ENCODE measurements at regions not wholly inside any gene's neighbourhood (a gene's known extent, or its start where the extent isn't known, plus 50 kb on each side); places are given as distances from the start of the nearest gene placed in this dataset.
"Not testable (repeated sequence)": the region's sequence is repeated elsewhere in the genome, so short reads cannot be mapped to it uniquely, and the experiment has no call there.

- TF ChIP-seq, protein P1, sequence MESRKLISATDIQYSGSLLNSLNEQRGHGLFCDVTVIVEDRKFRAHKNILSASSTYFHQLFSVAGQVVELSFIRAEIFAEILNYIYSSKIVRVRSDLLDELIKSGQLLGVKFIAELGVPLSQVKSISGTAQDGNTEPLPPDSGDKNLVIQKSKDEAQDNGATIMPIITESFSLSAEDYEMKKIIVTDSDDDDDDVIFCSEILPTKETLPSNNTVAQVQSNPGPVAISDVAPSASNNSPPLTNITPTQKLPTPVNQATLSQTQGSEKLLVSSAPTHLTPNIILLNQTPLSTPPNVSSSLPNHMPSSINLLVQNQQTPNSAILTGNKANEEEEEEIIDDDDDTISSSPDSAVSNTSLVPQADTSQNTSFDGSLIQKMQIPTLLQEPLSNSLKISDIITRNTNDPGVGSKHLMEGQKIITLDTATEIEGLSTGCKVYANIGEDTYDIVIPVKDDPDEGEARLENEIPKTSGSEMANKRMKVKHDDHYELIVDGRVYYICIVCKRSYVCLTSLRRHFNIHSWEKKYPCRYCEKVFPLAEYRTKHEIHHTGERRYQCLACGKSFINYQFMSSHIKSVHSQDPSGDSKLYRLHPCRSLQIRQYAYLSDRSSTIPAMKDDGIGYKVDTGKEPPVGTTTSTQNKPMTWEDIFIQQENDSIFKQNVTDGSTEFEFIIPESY (IDR thresholded peaks at IDR 0.05; ENCODE audit: extremely low read depth, insufficient replicate concordance, low read length) = no peak
- no peak for TF ChIP-seq EZH2phosphoT487 (IDR thresholded peaks at IDR 0.05; ENCODE audit: borderline replicate concordance)
- no peak for TF ChIP-seq ATF3 (IDR thresholded peaks at IDR 0.05)
- no peak for TF ChIP-seq EZH2 (IDR thresholded peaks at IDR 0.05)
Measured at GRCh38 chrX:124441971-124442590, 95.7 kb downstream of the SH2D1A start (continued).

DNA sequence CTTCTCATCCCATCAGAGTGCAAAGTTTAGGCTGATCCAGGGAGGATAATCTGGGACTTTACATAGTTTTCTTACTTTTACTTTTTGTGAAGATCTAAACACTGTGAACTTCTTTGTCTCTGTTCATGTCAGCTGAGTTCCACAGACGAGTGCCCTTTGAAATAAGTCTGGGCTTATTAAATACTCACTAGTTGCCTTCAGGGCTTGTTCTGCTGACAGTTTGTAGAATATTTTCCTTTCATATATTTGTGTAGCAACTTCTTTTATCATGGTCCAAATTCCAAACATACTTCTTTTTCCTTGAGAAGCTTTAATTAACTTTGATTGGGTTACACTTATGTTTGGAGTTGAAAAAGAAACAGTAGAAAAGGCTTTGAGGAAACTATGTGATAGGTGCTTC lies 109.6 kb downstream of the SH2D1A start:
- no peak overlapping the region for H3K4me3 ChIP-seq (replicated peaks in 1 of 2; ENCODE audit: low read depth in 1 of 2, low read length in 2 of 2)
- no peak overlapping the region for H3K4me2 ChIP-seq (ENCODE audit: low read length)
- H3K27ac ChIP-seq (ENCODE audit: low read depth, low read length) = no peak overlapping the region
- TF ChIP-seq EZH2 (IDR thresholded peaks at IDR 0.05) = no peak
- no peak for TF ChIP-seq POLR2A (IDR thresholded peaks at IDR 0.05; ENCODE audit: borderline replicate concordance, extremely low read depth, insufficient read depth, insufficient read length)
- TF ChIP-seq EGR1 (IDR thresholded peaks at IDR 0.05; ENCODE audit: low read depth) = no peak
- TF ChIP-seq, protein P1 (IDR thresholded peaks at IDR 0.05; ENCODE audit: extremely low read depth, insufficient replicate concordance, low read length) = no peak
- TF ChIP-seq MAX (IDR thresholded peaks at IDR 0.05) = no peak
- H2AFZ ChIP-seq (ENCODE audit: low read depth, low read length, poor library complexity, severe bottlenecking) = no peak overlapping the region
- ATAC-seq (no peak), DNase-seq (ENCODE audit: low read depth, low spot score) (no peak)
- ChIA-PET POLR2A (no interaction called here), RAD21 (ENCODE audit: low non-redundant PET in 1 of 2, low total read pairs in 2 of 2, uncharacterized antibody in 2 of 2, unreplicated experiment in 2 of 2) (no interaction called here), CTCF (no interaction called here)
- no peaks in the 10 kb centered on the region for H3K27me3 ChIP-seq (ENCODE audit: insufficient read depth, low read length)
- no TSS peak for BruUV-seq (replicated peaks)
- H3K79me2 ChIP-seq (ENCODE audit: insufficient read depth, low read length) = no peaks in the 10 kb centered on the region
- no peak overlapping the region for H3K9ac ChIP-seq (ENCODE audit: low read length)
- H3K9me3 ChIP-seq (ENCODE audit: control insufficient read depth in 1 of 2, insufficient read depth in 1 of 2, low read depth in 1 of 2, low read length in 2 of 2) = no peaks in the 10 kb centered on the region
- H3K4me1 ChIP-seq (ENCODE audit: control insufficient read depth in 1 of 2, insufficient read depth in 2 of 2, low read length in 2 of 2) = no peaks in the 10 kb centered on the region
- H3K36me3 ChIP-seq (ENCODE audit: control insufficient read depth in 1 of 2, insufficient read depth in 2 of 2, low read length in 2 of 2) = no peaks in the 10 kb centered on the region
- intact Hi-C loops (cut with micrococcal nuclease) = no loop called here
- H3K9me2 ChIP-seq (ENCODE audit: insufficient read depth) = no peaks in the 10 kb centered on the region
- H4K20me1 ChIP-seq (ENCODE audit: insufficient read depth) = no peaks in the 10 kb centered on the region

DNA sequence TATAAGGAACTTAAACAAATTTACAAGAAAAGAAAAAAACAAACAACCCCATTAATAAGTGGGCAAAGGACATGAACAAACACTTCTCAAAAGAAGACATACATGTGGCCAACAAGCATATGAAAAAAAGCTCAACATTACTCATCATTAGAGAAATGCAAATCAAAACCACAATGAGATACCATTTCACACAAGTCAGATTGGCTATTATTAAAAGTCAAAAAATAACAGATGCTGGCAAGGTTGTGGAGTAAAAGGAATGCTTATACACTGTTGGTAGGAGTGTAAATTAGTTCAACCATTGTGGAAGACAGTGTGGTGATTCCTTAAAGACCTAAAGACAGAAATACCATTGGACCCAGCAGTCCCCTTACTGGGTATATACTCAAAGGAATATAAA lies 113.5 kb downstream of the SH2D1A start:
- POLR2A ChIA-PET; H2AFZ ChIP-seq (ENCODE audit: low read depth, low read length, poor library complexity, severe bottlenecking); CTCF ChIA-PET; RAD21 ChIA-PET (ENCODE audit: low non-redundant PET in 1 of 2, low total read pairs in 2 of 2, uncharacterized antibody in 2 of 2, unreplicated experiment in 2 of 2); intact Hi-C loops (cut with micrococcal nuclease); H3K36me3 ChIP-seq (ENCODE audit: control insufficient read depth in 1 of 2, insufficient read depth in 2 of 2, low read length in 2 of 2); H3K4me2 ChIP-seq (ENCODE audit: low read length); H4K20me1 ChIP-seq (ENCODE audit: insufficient read depth); H3K4me3 ChIP-seq (replicated peaks in 1 of 2; ENCODE audit: low read depth in 1 of 2, low read length in 2 of 2); BruUV-seq (replicated peaks); H3K9ac ChIP-seq (ENCODE audit: low read length); H3K27ac ChIP-seq (ENCODE audit: low read depth, low read length); H3K9me3 ChIP-seq (ENCODE audit: control insufficient read depth in 1 of 2, insufficient read depth in 1 of 2, low read depth in 1 of 2, low read length in 2 of 2); H3K4me1 ChIP-seq (ENCODE audit: control insufficient read depth in 1 of 2, insufficient read depth in 2 of 2, low read length in 2 of 2); H3K79me2 ChIP-seq (ENCODE audit: insufficient read depth, low read length); DNase-seq (ENCODE audit: low read depth, low spot score); ATAC-seq; H3K27me3 ChIP-seq (ENCODE audit: insufficient read depth, low read length); H3K9me2 ChIP-seq (ENCODE audit: insufficient read depth): not testable (repeated sequence)

Data from HCT116 (cell line).